GM12875 (cell line): ENCODE measurements at regions not wholly inside any gene's neighbourhood (a gene's known extent, or its start where the extent isn't known, plus 50 kb on each side); places are given as distances from the start of the nearest gene placed in this dataset.

ENCODE experiments used
- H3K4me3 ChIP-seq: one replicate; pipeline ENCODE4 v1.5.1; 2011; ENCODE audit warnings: low read depth, low read length, control low read depth
- CTCF ChIP-seq: IDR thresholded peaks from 2 replicates; pipeline ENCODE4 v1.5.1; 2011; ENCODE audit warnings: low read depth, mild to moderate bottlenecking, control low read depth, inconsistent platforms, low read length, moderate library complexity, borderline replicate concordance; ENCODE audit not compliant: insufficient read depth

GRCh38 chr7:156128496-156128895, 316.2 kb upstream of the SHH start:
- no peak overlapping the region for H3K4me3 ChIP-seq
- no peak for TF ChIP-seq CTCF

GRCh38 chr7:156127166-156128134, 315.2 kb upstream of the SHH start:
- no peak overlapping the region for H3K4me3 ChIP-seq
- no peak for TF ChIP-seq CTCF

GRCh38 chr7:156125841-156126730, 313.8 kb upstream of the SHH start:
- TF ChIP-seq CTCF: no peak
- H3K4me3 ChIP-seq: no peak overlapping the region

- H3K4me3 ChIP-seq: no peak overlapping the region
- TF ChIP-seq CTCF: no peak
Observed at GRCh38 chr7:156124356-156124755, 312.1 kb upstream of the SHH start.

- no peak overlapping the region for H3K4me3 ChIP-seq
- no peak for TF ChIP-seq CTCF
Observed at GRCh38 chr7:156123362-156123761, 311.1 kb upstream of the SHH start.

- TF ChIP-seq CTCF: no peak
- no peak overlapping the region for H3K4me3 ChIP-seq
Observed at GRCh38 chr7:156122752-156123354, 310.6 kb upstream of the SHH start.
